HCT116 (cell line): ENCODE measurements at regions not wholly inside any gene's neighbourhood (a gene's known extent, or its start where the extent isn't known, plus 50 kb on each side); places are given as distances from the start of the nearest gene placed in this dataset.

Experiments
- ATAC-seq: fragments of 200-7000 bp; cut with Tn5 transposase; 2 replicates; pipeline ENCODE4 v1.9.1; 2020; ENCODE audit warnings: mild to moderate bottlenecking, moderate library complexity
- BruUV-seq: library from RNA; stranded (reverse); fragments of 400-500 nt; replicated peaks from 2 replicates; lab custom pipeline; 2021; lab: Mats Ljungman, UMichigan
- CTCF ChIA-PET: fragments of 300-600 bp; sonication (Branson Sonifier 250); formaldehyde crosslinking; loops from one replicate; lab custom pipeline; 2021; ENCODE audit warnings: antibody characterized with exemption; lab: Charles Lee
- POLR2A ChIA-PET: fragments of 300-600, 350-600 bp; sonication (Branson Sonifier 250); formaldehyde crosslinking; loops from one replicate; lab custom pipeline; 2021; ENCODE audit warnings: antibody characterized with exemption; lab: Charles Lee
- RAD21 ChIA-PET, 2 experiments: fragments of 300-600 bp; sonication (Branson Sonifier 250); formaldehyde crosslinking; loops; one replicate each; lab custom pipeline; 2023; ENCODE audit warnings: low total read pairs in 2 of 2; ENCODE audit not compliant: uncharacterized antibody in 2 of 2, unreplicated experiment in 2 of 2, low non-redundant PET in 1 of 2; lab: Charles Lee
- DNase-seq: peaks from one replicate; pipeline ENCODE4 v3.0.0-alpha.2; 2010; ENCODE audit warnings: low read depth, low spot score
- H2AFZ ChIP-seq: fragments of 200-600 bp; shearing (Covaris generic), sonication (generic); 2 replicates; pipeline ENCODE4 v1.6.1; 2017; ENCODE audit warnings: low read depth, mixed run types, mixed read lengths, antibody characterized with exemption, low read length; ENCODE audit not compliant: poor library complexity, severe bottlenecking
- H3K27ac ChIP-seq: 2 replicates; pipeline ENCODE4 v1.5.1; 2012; ENCODE audit warnings: low read depth, low read length
- H3K27me3 ChIP-seq: fragments of 200-600 bp; sonication (generic); 2 replicates; pipeline ENCODE4 v1.6.1; 2016; ENCODE audit warnings: mixed run types, low read length, mixed read lengths; ENCODE audit not compliant: insufficient read depth
- H3K36me3 ChIP-seq, 2 experiments: fragments of 200-500 bp in 1 of 2; fragments of 200-600 bp in 1 of 2; sonication (Bioruptor generic) in 1 of 2; sonication (generic) in 1 of 2; 2 replicates each; pipeline versions ENCODE4 v1.5.1 to v1.6.1; 2014 to 2016; ENCODE audit warnings: low read length in 2 of 2, inconsistent platforms in 1 of 2, mixed read lengths in 1 of 2, mixed run types in 1 of 2; ENCODE audit not compliant: insufficient read depth in 2 of 2, control insufficient read depth in 1 of 2
- H3K4me1 ChIP-seq, 2 experiments: fragments of 200-600 bp in 1 of 2; sonication (generic) in 1 of 2; 2 replicates each; pipeline versions ENCODE4 v1.5.1 to v1.6.1; 2012 to 2017; ENCODE audit warnings: low read length in 2 of 2, inconsistent platforms in 1 of 2, mild to moderate bottlenecking in 1 of 2, mixed read lengths in 1 of 2, mixed run types in 1 of 2, moderate library complexity in 1 of 2; ENCODE audit not compliant: insufficient read depth in 2 of 2, control insufficient read depth in 1 of 2
- H3K4me2 ChIP-seq: fragments of 200-600 bp; sonication (generic); 2 replicates; pipeline ENCODE4 v1.6.1; 2017; ENCODE audit warnings: mixed run types, low read length, mixed read lengths
- H3K4me3 ChIP-seq, 2 experiments: fragments of 200-600 bp in 1 of 2; sonication (generic) in 1 of 2; replicated peaks in 1 of 2; 2 replicates each; pipeline ENCODE4 v1.5.1; 2011 to 2016; ENCODE audit warnings: low read length in 2 of 2, control low read depth in 1 of 2, low read depth in 1 of 2, mild to moderate bottlenecking in 1 of 2, mixed read lengths in 1 of 2, mixed run types in 1 of 2
- H3K79me2 ChIP-seq: fragments of 200-600 bp; sonication (generic); 2 replicates; pipeline ENCODE4 v1.6.1; 2017; ENCODE audit warnings: mild to moderate bottlenecking, mixed run types, low read length, moderate library complexity, mixed read lengths; ENCODE audit not compliant: insufficient read depth
- H3K9ac ChIP-seq: fragments of 200-600 bp; sonication (generic); 2 replicates; pipeline ENCODE4 v1.6.1; 2016; ENCODE audit warnings: low read length, mixed read lengths
- H3K9me2 ChIP-seq: fragments of 200-600 bp; sonication (generic), shearing (Covaris generic); 2 replicates; pipeline ENCODE4 v1.6.1; 2017; ENCODE audit warnings: mixed run types, mild to moderate bottlenecking, moderate library complexity; ENCODE audit not compliant: insufficient read depth
- H3K9me3 ChIP-seq, 2 experiments: fragments of 200-500 bp in 1 of 2; fragments of 200-600 bp in 1 of 2; sonication (Bioruptor generic) in 1 of 2; sonication (generic) in 1 of 2; 2 replicates each; pipeline ENCODE4 v1.6.1; 2014 to 2017; ENCODE audit warnings: low read length in 2 of 2, mixed read lengths in 2 of 2, inconsistent platforms in 1 of 2, low read depth in 1 of 2, mild to moderate bottlenecking in 1 of 2, mixed run types in 1 of 2, moderate library complexity in 1 of 2; ENCODE audit not compliant: control insufficient read depth in 1 of 2, insufficient read depth in 1 of 2
- H4K20me1 ChIP-seq: fragments of 200-600 bp; sonication (generic), shearing (Covaris generic); 2 replicates; pipeline ENCODE4 v1.6.1; 2017; ENCODE audit warnings: mixed run types, mild to moderate bottlenecking, moderate library complexity; ENCODE audit not compliant: insufficient read depth
- ATF3 ChIP-seq: IDR thresholded peaks from 2 replicates; pipeline ENCODE4 v1.6.1; 2012
- CBX3 ChIP-seq: IDR thresholded peaks from 2 replicates; pipeline ENCODE4 v1.6.1; 2012; ENCODE audit warnings: low read depth
- EGR1 ChIP-seq: IDR thresholded peaks from 2 replicates; pipeline ENCODE4 v1.6.1; 2012; ENCODE audit warnings: low read depth
- ELF1 ChIP-seq: IDR thresholded peaks from 2 replicates; pipeline ENCODE4 v1.6.1; 2012; ENCODE audit warnings: low read depth, borderline replicate concordance
- EZH2 ChIP-seq: fragments of 200-600 bp; sonication (generic); IDR thresholded peaks from 2 replicates; pipeline ENCODE4 v1.6.1; 2017; ENCODE audit warnings: antibody characterized with exemption, mixed run types
- EZH2phosphoT487 ChIP-seq: fragments of 200-600 bp; IDR thresholded peaks from 2 replicates; pipeline ENCODE4 v1.6.1; 2018; ENCODE audit warnings: antibody characterized with exemption, borderline replicate concordance
- POLR2AphosphoS5 ChIP-seq: IDR thresholded peaks from 2 replicates; pipeline ENCODE4 v1.6.1; 2011; ENCODE audit warnings: mild to moderate bottlenecking, low read depth, low read length, moderate library complexity
- RAD21 ChIP-seq: IDR thresholded peaks from 2 replicates; pipeline ENCODE4 v1.6.1; 2012; ENCODE audit warnings: low read depth, mild to moderate bottlenecking
- REST ChIP-seq: IDR thresholded peaks from 2 replicates; pipeline ENCODE4 v1.6.1; 2012; ENCODE audit warnings: low read depth
- SRF ChIP-seq: IDR thresholded peaks from 2 replicates; pipeline ENCODE4 v1.6.1; 2012; ENCODE audit warnings: low read depth
- TCF7L2 ChIP-seq: IDR thresholded peaks from 2 replicates; pipeline ENCODE4 v1.7.0; 2011; ENCODE audit warnings: borderline replicate concordance, inconsistent platforms; ENCODE audit not compliant: insufficient read depth, insufficient read length; ENCODE audit errors: extremely low read depth
- ZBTB33 ChIP-seq: IDR thresholded peaks from 2 replicates; pipeline ENCODE4 v1.6.1; 2011; ENCODE audit warnings: mild to moderate bottlenecking, low read length, moderate library complexity; ENCODE audit not compliant: insufficient replicate concordance; ENCODE audit errors: extremely low read depth
- ZFX ChIP-seq: fragments of 450-650 bp; IDR thresholded peaks from 2 replicates; pipeline ENCODE4 v1.6.1; 2017
- intact Hi-C: fragments of 100-400 bp; cut with micrococcal nuclease; formaldehyde crosslinking; loops from 2 replicates; pipeline ENCODE4 v1.10.0; 2022

GRCh38 chr20:22509843-22510147 lies 74.6 kb downstream of the FOXA2 start (continued):
- TF ChIP-seq REST (no peak), ELF1 (no peak), CBX3 (no peak), SRF (no peak), RAD21 (no peak), EZH2 (no peak), TCF7L2 (no peak), POLR2AphosphoS5 (no peak), EZH2phosphoT487 (no peak)

- no peaks in the 10 kb centered on the region for H3K27me3 ChIP-seq
- no peaks in the 10 kb centered on the region for H3K4me1 ChIP-seq
- POLR2A ChIA-PET = no interaction called here
- no peak overlapping the region for H3K27ac ChIP-seq
- no peaks in the 10 kb centered on the region for H3K9me3 ChIP-seq
- intact Hi-C loops = no loop called here
- ATAC-seq = no peak
- RAD21 ChIA-PET = no interaction called here
- no peaks in the 10 kb centered on the region for H4K20me1 ChIP-seq
- no peak overlapping the region for H2AFZ ChIP-seq
- BruUV-seq = no TSS peak
- H3K9me2 ChIP-seq = no peaks in the 10 kb centered on the region
- no peak overlapping the region for H3K4me3 ChIP-seq
- H3K9ac ChIP-seq = no peak overlapping the region
- no peak for DNase-seq
- no peak for TF ChIP-seq ATF3
- TF ChIP-seq ZBTB33 = no peak
- TF ChIP-seq EGR1 = no peak
- no peak for TF ChIP-seq RAD21
- TF ChIP-seq POLR2AphosphoS5 = no peak
- TF ChIP-seq SRF = no peak
- no peak for TF ChIP-seq ZFX
- TF ChIP-seq, all 23 proteins: peak for 0
- no peaks in the 10 kb centered on the region for H3K36me3 ChIP-seq
- H3K79me2 ChIP-seq = no peaks in the 10 kb centered on the region
- CTCF ChIA-PET = no interaction called here
- H3K4me2 ChIP-seq = no peak overlapping the region
Observed at GRCh38 chr20:22509090-22509842, 75.1 kb downstream of the FOXA2 start.
